ENCODE measurements at regions not wholly inside any gene's neighbourhood (a gene's known extent, or its start where the extent isn't known, plus 50 kb on each side); places are given as distances from the start of the nearest gene placed in this dataset.

DNA sequence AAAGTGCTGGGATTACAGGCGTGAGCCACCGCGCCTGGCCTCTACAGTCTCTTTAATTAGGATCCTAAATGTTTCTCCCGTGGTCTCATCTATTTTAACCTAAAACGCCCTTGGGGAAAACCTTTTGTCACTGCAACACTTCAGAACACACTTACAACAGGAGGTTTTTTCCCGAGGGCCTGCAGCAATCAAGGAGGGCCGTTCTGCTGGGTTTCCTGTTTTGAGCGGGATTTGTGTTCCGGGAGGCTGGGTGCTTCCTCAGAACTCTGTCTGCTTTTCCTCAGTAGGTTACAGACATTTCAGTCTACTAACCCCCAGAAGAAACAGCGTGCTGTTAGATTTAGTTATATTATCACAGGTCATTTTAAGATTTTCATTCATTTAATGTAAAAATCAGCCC lies 65.4 kb upstream of the IRX4 start:
- Histone ChIP-seq H4K20me1 (ENCODE audit: insufficient read depth, low read length) (0 out of 2 replicates have a peak, but pooled peaks cover 5% of the 10 kb centered on the region), H3K36me3 (ENCODE audit: insufficient read depth, low read length) (no peaks in the 10 kb centered on the region), H3K79me2 (ENCODE audit: insufficient read depth, low read length) (no peaks in the 10 kb centered on the region), H3K4me3 (ENCODE audit: low read depth in 1 of 2, low read length in 2 of 2) (no peak overlapping the region), H3K4me1 (ENCODE audit: insufficient read depth, low read length) (no peaks in the 10 kb centered on the region), H3K9ac (ENCODE audit: low read depth, low read length) (no peak overlapping the region), H3K27ac (ENCODE audit: low read length) (no peak overlapping the region), H3K9me3 (ENCODE audit: insufficient read depth, low read length, severe bottlenecking) (no peaks in the 10 kb centered on the region), H2AFZ (ENCODE audit: low read depth, low read length) (no peak overlapping the region), H3K27me3 (ENCODE audit: insufficient read depth, low read length, poor library complexity) (peaks cover 3% of the 10 kb centered on the region), H3K4me2 (ENCODE audit: insufficient read depth, low read length) (no peak overlapping the region)
- no peak for ATAC-seq (ENCODE audit: insufficient read depth, low read depth)
- DNase-seq: no peak
- TF ChIP-seq, protein P1, sequence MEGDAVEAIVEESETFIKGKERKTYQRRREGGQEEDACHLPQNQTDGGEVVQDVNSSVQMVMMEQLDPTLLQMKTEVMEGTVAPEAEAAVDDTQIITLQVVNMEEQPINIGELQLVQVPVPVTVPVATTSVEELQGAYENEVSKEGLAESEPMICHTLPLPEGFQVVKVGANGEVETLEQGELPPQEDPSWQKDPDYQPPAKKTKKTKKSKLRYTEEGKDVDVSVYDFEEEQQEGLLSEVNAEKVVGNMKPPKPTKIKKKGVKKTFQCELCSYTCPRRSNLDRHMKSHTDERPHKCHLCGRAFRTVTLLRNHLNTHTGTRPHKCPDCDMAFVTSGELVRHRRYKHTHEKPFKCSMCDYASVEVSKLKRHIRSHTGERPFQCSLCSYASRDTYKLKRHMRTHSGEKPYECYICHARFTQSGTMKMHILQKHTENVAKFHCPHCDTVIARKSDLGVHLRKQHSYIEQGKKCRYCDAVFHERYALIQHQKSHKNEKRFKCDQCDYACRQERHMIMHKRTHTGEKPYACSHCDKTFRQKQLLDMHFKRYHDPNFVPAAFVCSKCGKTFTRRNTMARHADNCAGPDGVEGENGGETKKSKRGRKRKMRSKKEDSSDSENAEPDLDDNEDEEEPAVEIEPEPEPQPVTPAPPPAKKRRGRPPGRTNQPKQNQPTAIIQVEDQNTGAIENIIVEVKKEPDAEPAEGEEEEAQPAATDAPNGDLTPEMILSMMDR (IDR thresholded peaks at IDR 0.05; ENCODE audit: borderline replicate concordance, extremely low read depth, low read length, poor library complexity, severe bottlenecking): no peak
- no peak for TF ChIP-seq EZH2 (IDR thresholded peaks at IDR 0.05; ENCODE audit: borderline replicate concordance, low read depth, low read length, severe bottlenecking)

DNA sequence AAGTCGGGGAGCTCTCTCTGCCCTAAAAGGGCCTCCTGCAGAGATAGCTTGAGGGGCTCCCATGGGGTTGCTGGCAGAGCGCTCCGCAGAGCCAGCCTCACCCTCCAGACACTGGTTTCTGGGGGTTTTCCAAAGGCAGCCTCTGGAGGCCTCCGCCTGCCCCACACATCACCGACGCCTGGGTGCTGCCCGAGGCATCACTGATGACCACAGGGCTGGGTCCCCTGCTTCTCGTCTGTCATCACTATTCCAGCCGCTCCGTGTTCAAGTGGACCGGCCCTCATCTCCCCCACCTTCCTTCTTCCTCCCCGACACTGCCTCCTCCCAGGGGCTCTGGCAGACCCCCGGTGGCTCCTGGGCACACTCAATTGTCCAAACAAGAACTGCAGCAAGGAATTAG lies 64.1 kb upstream of the IRX4 start:
- Histone ChIP-seq H4K20me1 (ENCODE audit: insufficient read depth, low read length) (0 out of 2 replicates have a peak, but pooled peaks cover 5% of the 10 kb centered on the region), H3K4me1 (ENCODE audit: insufficient read depth, low read length) (no peaks in the 10 kb centered on the region), H3K9me3 (ENCODE audit: insufficient read depth, low read length, severe bottlenecking) (no peaks in the 10 kb centered on the region), H2AFZ (ENCODE audit: low read depth, low read length) (no peak overlapping the region), H3K27me3 (ENCODE audit: insufficient read depth, low read length, poor library complexity) (peaks cover 3% of the 10 kb centered on the region), H3K9ac (ENCODE audit: low read depth, low read length) (no peak overlapping the region), H3K4me3 (ENCODE audit: low read depth in 1 of 2, low read length in 2 of 2) (no peak overlapping the region), H3K4me2 (ENCODE audit: insufficient read depth, low read length) (no peak overlapping the region), H3K27ac (ENCODE audit: low read length) (no peak overlapping the region), H3K36me3 (ENCODE audit: insufficient read depth, low read length) (no peaks in the 10 kb centered on the region), H3K79me2 (ENCODE audit: insufficient read depth, low read length) (no peaks in the 10 kb centered on the region)
- ATAC-seq (ENCODE audit: insufficient read depth, low read depth) (no peak), DNase-seq (no peak)
- TF ChIP-seq EZH2 (IDR thresholded peaks at IDR 0.05; ENCODE audit: borderline replicate concordance, low read depth, low read length, severe bottlenecking): no peak
- TF ChIP-seq, protein P1 (IDR thresholded peaks at IDR 0.05; ENCODE audit: borderline replicate concordance, extremely low read depth, low read length, poor library complexity, severe bottlenecking): no peak

DNA sequence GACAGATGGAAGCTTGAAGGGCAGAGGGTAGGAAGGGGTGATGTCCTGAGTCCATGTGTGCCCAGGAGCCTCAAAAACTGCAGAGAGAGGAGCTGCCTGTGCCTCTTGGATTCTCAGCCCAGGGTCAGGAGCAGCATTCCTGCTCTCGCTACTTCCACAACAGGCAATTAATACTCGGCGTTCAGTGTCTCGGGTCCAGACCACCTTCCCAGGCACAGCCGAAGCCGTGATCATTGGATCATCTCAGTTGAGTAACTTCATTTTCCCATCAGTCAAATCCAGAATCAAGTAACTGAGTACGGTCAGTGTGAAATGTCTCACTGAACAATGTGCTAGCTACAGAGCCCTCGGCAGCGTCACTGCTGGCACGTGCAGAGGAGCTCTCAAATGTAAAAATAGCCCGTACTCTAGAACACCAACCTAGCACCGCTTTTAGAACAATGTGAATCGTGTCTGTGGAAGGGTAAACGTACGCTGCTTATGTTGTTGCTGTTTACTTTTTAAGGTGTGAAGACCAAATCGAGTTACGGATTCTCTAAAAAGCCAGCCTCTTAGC lies 63.5 kb upstream of the IRX4 start:
- Histone ChIP-seq H3K36me3 (ENCODE audit: insufficient read depth, low read length) (no peaks in the 10 kb centered on the region), H3K4me2 (ENCODE audit: insufficient read depth, low read length) (no peak overlapping the region), H4K20me1 (ENCODE audit: insufficient read depth, low read length) (no peaks in the 10 kb centered on the region), H3K9ac (ENCODE audit: low read depth, low read length) (no peak overlapping the region), H3K27me3 (ENCODE audit: insufficient read depth, low read length, poor library complexity) (peaks cover 3% of the 10 kb centered on the region), H2AFZ (ENCODE audit: low read depth, low read length) (no peak overlapping the region), H3K4me3 (ENCODE audit: low read depth in 1 of 2, low read length in 2 of 2) (no peak overlapping the region), H3K4me1 (ENCODE audit: insufficient read depth, low read length) (no peaks in the 10 kb centered on the region), H3K79me2 (ENCODE audit: insufficient read depth, low read length) (no peaks in the 10 kb centered on the region), H3K9me3 (ENCODE audit: insufficient read depth, low read length, severe bottlenecking) (no peaks in the 10 kb centered on the region), H3K27ac (ENCODE audit: low read length) (no peak overlapping the region)
- DNase-seq (no peak), ATAC-seq (ENCODE audit: insufficient read depth, low read depth) (no peak)
- TF ChIP-seq, protein P1 (IDR thresholded peaks at IDR 0.05; ENCODE audit: borderline replicate concordance, extremely low read depth, low read length, poor library complexity, severe bottlenecking): no peak
- no peak for TF ChIP-seq EZH2 (IDR thresholded peaks at IDR 0.05; ENCODE audit: borderline replicate concordance, low read depth, low read length, severe bottlenecking)

All from DND-41 (cell line).